Mesothelial cell of epicardium (in vitro differentiated cells): ENCODE measurements at regions not wholly inside any gene's neighbourhood (a gene's known extent, or its start where the extent isn't known, plus 50 kb on each side); places are given as distances from the start of the nearest gene placed in this dataset.

Source experiments
- DNase-seq, 2 experiments: peaks; one replicate each; pipeline ENCODE4 v3.0.0; 2021; ENCODE audit warnings: low spot score in 2 of 2; ENCODE audit not compliant: unreplicated experiment in 2 of 2
- H3K27ac Mint-ChIP-seq: 2 replicates; pipeline ENCODE4 v1.8.0; 2021; ENCODE audit warnings: mixed read lengths
- H3K27me3 Mint-ChIP-seq: 2 replicates; pipeline ENCODE4 v1.8.0; 2021; ENCODE audit warnings: low read depth, mixed read lengths
- H3K36me3 Mint-ChIP-seq: 2 replicates; pipeline ENCODE4 v1.8.0; 2021; ENCODE audit warnings: mixed read lengths
- H3K4me1 Mint-ChIP-seq: 2 replicates; pipeline ENCODE4 v1.8.0; 2021; ENCODE audit warnings: mixed read lengths
- H3K4me3 Mint-ChIP-seq: 2 replicates; pipeline ENCODE4 v1.8.0; 2021; ENCODE audit warnings: mild to moderate bottlenecking, moderate library complexity, mixed read lengths
- H3K9me3 Mint-ChIP-seq: 2 replicates; pipeline ENCODE4 v1.8.0; 2021; ENCODE audit warnings: mixed read lengths
- CTCF ChIP-seq: fragments of 200-600 bp; sonication (generic); IDR thresholded peaks from one replicate; pipeline ENCODE4 v1.5.0; 2021; ENCODE audit warnings: antibody characterized with exemption; ENCODE audit not compliant: unreplicated experiment

GRCh38 chr2:4618141-4618540 lies 914.8 kb downstream of the DCDC2C start:
- Mint-ChIP-seq H3K27me3 (no peaks in the 10 kb centered on the region), H3K4me3 (no peak overlapping the region), H3K36me3 (no peaks in the 10 kb centered on the region), H3K4me1 (no peaks in the 10 kb centered on the region), H3K27ac (no peak overlapping the region), H3K9me3 (peaks cover 6% of the 10 kb centered on the region)
- TF ChIP-seq CTCF, result no peak
- no peak for DNase-seq

DNA sequence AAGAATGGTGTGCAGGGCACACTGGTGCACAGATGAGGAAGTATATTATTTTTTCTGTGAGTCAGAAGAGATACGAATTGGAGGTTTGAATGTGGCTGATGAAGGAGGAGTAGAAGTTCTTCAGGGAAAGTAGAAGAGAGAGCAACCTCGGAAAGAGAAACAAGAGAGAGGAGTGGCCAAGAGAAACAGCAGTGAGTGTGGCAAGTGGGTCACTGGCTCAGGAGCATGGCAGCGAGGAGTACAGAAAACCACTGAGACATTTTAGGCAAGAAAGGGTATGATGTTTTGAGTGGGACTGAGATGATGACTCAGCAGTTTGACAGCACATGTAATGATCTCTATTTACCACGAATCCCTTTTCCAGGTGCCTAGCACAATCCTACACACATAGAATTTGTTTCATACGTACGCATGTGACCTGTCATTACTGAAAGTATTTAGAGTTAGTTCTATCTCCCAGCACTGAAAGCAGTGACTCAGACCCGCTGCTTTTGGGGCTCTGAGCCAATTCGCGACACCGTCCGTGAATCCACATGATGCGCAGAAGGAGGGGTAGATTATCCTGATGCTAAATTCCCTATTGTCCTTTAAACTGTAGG lies 915.4 kb downstream of the DCDC2C start:
- no peak for DNase-seq
- no peak for TF ChIP-seq CTCF
- no peaks in the 10 kb centered on the region for H3K4me1 Mint-ChIP-seq
- no peak overlapping the region for H3K27ac Mint-ChIP-seq
- no peak overlapping the region for H3K4me3 Mint-ChIP-seq
- no peaks in the 10 kb centered on the region for H3K36me3 Mint-ChIP-seq
- H3K27me3 Mint-ChIP-seq, result no peaks in the 10 kb centered on the region
- peaks cover 6% of the 10 kb centered on the region for H3K9me3 Mint-ChIP-seq

GRCh38 chr2:4628998-4629501 lies 925.7 kb downstream of the DCDC2C start:
- Mint-ChIP-seq H3K4me3 (no peak overlapping the region), H3K4me1 (peaks cover 12% of the 10 kb centered on the region), H3K9me3 (no peaks in the 10 kb centered on the region), H3K27ac (no peak overlapping the region), H3K27me3 (peaks cover 12% of the 10 kb centered on the region), H3K36me3 (no peaks in the 10 kb centered on the region)
- no peak for TF ChIP-seq CTCF
- no peak for DNase-seq

GRCh38 chr2:4635289-4635688 lies 931.9 kb downstream of the DCDC2C start:
- Mint-ChIP-seq H3K27me3 (no peaks in the 10 kb centered on the region), H3K4me3 (no peak overlapping the region), H3K27ac (no peak overlapping the region), H3K4me1 (peaks cover 3% of the 10 kb centered on the region), H3K36me3 (no peaks in the 10 kb centered on the region), H3K9me3 (no peaks in the 10 kb centered on the region)
- TF ChIP-seq CTCF, result no peak
- no peak for DNase-seq

DNA sequence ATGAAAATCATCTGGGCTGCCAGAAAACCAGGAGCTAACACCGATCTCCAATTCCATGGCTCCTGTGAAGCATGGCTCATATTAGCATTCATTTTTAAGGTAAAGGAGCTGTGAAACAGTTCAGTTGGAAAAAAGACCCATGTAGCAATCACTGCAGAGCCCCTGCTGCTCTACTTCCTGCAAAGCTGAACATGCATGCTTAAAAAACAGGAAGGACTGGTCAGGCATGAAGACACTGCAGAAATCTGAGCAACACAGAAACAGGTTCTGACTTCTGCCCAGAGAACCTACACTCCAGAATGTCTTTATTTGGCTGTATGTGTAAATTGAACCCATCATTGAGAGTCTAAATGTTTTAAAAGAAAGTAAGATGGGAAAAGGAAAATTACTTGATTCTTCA lies 950.6 kb downstream of the DCDC2C start:
- no peaks in the 10 kb centered on the region for H3K36me3 Mint-ChIP-seq
- H3K27me3 Mint-ChIP-seq, result no peaks in the 10 kb centered on the region
- H3K4me1 Mint-ChIP-seq, result peaks cover 13% of the 10 kb centered on the region
- TF ChIP-seq CTCF, result no peak
- H3K9me3 Mint-ChIP-seq, result no peaks in the 10 kb centered on the region
- no peak for DNase-seq
- no peak overlapping the region for H3K4me3 Mint-ChIP-seq
- H3K27ac Mint-ChIP-seq, result no peak overlapping the region

GRCh38 chr2:4656326-4656725 lies 953.0 kb downstream of the DCDC2C start:
- no peaks in the 10 kb centered on the region for H3K27me3 Mint-ChIP-seq
- H3K4me1 Mint-ChIP-seq, result peaks cover 14% of the 10 kb centered on the region
- DNase-seq, result no peak
- no peaks in the 10 kb centered on the region for H3K9me3 Mint-ChIP-seq
- H3K27ac Mint-ChIP-seq, result no peak overlapping the region
- H3K36me3 Mint-ChIP-seq, result no peaks in the 10 kb centered on the region
- no peak overlapping the region for H3K4me3 Mint-ChIP-seq
- TF ChIP-seq CTCF, result no peak
